NCI-H2029 treated with DMSO at 0.1 percent for 48 hours (cell line): ENCODE measurements at regions not wholly inside any gene's neighbourhood (a gene's known extent, or its start where the extent isn't known, plus 50 kb on each side); places are given as distances from the start of the nearest gene placed in this dataset.
"Not testable (repeated sequence)": the region's sequence is repeated elsewhere in the genome, so short reads cannot be mapped to it uniquely, and the experiment has no call there.

Experiments
- DNase-seq: peaks from one replicate; lab custom pipeline; 2025; lab: John Stamatoyannopoulos, UW

DNA sequence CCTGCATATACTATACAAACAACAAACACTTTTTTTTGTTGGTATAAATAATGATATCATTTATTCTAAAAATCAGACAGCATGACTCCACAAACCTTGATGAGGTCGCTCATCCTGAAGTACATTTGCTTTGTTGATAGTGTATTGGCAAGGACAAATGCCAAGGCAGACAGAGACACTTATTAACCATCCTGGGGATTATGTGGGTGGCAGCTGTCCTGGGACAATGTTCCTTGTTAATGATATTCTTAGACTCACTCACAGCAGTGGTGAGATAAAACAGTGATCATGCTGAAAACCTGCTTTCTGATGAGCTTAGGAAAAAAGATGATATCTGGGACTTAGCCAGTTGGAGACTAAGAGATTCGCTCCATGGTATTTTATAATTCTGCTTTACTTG, 85.4 kb upstream of the OGFRL1 start:
- DNase-seq = no peak

DNA sequence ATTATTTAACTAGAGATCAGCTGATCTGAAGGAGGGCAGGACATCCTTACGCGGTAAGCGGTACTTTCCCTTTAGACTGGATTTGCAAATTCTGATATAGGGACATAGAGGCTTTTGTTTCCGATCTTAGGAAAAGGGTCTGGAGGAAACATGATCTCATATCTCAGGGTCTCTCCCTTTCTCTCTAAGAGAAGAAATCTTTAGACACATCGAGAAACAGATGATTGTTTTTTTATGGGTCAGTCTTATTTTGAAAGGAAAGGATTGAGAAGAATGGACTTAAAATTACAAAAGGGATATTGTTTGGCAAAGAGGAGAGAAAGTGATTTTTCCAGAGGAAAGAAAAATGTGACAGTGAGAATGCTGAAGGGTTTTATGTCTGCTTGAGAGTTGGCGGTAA, 83.9 kb upstream of the OGFRL1 start:
- DNase-seq = no peak

DNA sequence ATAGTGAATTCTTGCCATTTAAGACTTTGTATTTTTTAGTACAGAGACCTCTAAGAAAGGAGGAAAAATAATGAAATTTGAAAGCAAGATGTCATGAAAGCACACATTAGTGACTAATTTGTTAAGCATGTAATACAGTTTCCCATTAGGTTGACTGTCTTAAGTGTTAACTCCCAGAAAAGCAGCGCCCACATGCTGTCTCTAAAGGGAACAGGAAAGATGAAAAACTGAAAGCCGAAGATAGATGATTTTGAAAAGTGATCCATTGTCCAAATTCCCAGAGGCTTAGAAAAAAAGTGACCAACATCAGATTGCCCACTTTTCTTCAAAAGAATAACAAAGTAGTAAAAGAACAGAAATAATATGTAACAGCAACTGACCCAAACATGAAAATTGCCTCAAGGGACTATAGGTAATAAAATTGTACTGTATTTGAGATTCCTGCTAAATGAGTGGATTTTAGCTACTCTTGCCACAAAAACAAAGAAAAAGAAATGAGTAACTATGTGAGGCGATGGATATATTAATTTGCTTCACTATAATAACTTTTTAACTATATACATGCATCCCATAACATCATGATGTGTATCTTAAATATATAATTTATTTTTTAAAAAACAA, 83.2 kb upstream of the OGFRL1 start:
- no peak for DNase-seq

DNA sequence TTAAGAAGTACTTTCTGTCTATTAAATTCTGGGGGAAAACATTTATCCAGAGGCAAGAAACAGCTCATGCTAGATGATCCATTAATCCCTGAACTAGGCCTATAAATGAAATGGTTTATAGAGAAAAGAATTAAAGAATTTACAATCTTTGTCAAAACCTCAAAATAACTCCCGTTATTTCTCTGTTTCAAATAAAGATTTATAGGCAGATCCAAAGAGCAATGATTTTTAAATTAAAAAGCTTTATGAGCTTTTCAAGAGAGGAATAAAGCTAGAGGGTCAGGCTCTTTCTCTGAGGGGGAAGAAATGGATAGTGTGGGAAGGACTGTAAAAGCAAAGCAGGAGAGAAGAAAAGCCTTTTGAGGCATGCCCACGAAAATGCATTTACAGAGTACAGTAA, 82.5 kb upstream of the OGFRL1 start:
- no peak for DNase-seq

DNA sequence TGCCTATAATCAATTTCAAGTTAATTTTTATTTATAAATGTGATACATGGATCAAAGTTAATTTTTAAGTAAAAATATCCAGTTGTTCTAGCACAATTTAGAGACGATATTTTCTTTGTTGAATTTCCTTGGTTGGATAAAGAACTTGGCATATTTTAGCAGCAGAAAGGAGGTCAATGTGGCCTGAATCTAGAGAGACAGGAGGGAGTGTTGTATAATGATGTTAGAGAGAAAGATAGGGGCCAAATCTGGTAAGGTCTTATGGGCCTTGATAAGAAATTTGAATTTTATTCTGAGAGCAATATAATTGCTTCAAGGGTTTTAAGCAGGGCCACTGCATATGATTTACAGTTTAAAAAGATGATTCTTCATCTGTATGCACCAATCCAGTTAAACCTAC, 79.4 kb upstream of the OGFRL1 start:
- DNase-seq = no peak

DNA sequence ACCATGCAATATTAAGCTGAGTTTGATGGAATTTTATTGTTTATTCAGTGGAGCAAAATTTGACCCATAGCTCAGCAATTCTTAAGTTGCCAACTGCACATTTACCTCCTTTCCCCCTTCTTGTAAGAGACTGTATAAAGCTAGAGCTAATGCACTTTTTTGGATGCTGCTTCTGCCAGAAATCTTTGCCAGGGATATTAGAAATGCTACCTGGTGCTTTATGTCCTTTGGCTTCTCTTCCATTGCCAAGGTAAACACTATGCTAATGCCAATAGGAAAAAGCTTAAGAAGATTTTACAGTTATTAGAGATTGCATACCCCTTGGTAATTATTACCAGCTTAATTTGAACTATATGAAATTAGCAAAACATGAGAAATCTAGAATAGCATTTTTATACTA, 79.0 kb upstream of the OGFRL1 start:
- DNase-seq = no peak

DNA sequence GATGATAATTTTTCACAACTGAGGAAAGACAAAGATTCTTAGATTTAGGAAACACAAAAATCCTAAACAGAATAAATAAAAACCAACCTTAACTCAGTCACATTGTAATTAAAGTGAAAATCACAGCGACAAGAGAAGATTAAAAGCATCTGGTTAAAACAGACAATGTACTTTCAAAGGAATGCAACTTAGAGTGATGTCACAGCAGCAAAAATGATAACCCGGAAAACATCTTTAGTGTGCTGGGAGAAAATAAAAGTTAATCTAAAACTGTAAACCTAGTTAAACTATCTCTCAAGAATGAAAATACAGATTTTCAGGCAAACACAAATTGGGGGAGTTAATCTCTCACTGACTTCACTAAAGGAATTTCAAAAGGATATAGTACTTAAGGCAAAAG, 76.8 kb upstream of the OGFRL1 start:
- no peak for DNase-seq

DNA sequence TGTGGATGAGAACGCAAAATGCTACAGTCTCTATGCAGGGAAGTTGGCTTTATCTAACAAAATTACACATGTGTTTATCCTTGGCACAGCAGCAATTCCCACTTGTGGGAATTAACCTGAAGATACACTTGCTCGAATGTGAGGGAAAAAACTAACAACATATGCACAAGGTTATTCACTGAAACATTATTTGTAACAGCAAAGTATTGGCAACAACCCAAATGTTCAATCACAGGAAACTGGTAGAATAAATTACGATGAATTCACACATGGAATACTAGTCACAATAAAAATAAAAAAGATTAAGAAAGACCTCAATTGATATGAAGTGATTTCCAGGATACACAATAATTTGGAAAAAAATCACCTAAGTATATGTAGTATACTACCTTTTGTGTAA, 68.1 kb upstream of the OGFRL1 start:
- DNase-seq = no peak

DNA sequence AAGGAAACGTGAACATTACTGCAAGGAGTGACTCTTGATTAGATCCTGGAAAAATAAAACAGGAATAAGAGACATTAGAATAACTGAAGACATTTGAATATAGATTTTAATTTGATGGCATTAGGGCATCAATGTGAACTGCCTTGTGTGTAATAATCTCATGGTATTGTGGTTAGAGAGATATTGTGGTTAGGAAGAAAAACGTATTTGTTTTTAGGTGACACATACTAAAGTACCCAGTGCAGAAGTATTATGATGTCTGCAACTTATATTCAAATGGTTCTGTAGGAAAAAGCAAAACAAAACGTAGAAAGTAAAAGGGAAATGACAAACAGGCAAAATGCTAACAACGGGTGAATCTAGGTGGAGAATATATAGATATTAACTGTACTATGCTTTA, 65.9 kb upstream of the OGFRL1 start:
- no peak for DNase-seq

DNA sequence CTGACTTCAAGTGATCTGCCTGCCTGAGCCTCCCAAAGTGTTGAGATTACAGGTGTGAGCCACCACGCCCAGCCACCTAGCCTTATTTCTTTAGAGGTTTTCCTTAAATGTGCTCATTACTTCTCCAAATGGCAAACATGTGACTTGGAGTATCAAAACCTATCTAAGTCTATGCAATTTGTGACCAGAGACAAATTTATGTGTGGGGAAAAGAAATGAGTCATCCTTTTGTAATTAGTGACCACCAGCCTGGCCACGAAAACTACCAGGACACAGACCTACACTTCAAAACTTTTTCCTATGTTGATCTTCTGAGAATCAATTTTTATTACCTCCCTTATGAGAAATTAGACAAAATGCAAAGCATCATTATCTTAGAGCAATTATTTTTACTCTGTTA, 64.6 kb upstream of the OGFRL1 start:
- no peak for DNase-seq

DNA sequence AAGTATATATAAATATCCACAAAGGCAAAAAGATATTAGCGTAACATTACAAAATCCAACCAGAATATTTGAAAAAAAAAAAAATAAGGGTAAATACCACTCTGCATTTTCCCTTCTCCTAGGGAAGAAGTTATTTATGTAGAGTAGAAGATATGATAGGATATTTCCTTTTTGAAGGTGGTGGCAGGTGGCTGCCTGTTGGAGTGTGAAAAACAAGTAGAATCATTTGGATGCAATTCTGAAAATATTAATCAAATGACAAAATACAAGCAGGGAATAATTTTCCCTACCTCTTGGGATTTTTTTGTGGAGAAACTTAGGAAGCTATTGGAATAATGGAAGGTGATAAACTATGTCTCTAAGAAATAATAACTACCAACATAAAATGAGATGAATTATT, 62.5 kb upstream of the OGFRL1 start:
- no peak for DNase-seq

DNA sequence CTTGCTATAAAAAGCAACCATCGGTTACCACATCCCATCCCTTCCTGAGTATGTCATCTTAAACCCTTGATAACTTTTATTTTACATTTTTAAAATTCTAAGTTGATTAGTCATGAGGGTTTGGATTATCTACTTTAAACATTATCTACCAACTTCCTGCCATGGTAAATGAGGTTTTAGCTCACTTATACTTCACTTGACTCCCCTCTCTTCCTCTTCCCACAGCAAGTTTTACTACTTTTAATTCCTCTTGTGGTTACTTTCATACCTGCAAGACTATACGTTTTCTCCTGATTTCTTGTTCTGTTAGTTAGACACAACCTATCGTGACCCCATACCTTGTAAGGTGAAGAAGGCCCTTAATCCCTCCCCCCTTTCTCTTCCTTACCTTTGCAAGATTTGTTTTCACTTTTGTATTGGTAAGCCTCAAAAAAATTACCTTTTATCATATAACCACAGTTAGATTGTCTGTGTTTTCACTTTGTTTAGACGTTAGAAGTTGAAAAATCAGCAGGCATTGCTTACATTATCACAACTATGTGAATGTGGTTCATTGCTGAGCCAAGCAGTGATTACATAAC, 60.1 kb upstream of the OGFRL1 start:
- DNase-seq = no peak

DNA sequence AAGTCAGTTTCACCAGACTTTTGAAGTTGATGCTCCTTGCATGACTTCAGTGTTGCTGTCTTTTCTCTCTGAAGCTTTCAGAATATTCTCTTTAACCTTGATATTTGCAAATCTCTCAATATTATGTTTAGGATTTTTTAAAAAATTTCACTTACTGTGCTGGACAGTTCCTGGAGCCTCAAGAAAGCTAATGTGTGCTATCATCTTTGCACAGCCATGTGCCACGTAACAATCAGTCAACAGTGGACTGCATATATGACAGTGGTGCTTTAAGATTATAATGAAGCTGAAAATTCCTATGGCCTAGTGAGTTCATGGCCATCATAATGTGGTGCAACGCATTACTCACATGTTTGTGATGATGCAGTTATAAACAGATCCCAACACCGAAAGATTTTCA, 59.1 kb upstream of the OGFRL1 start:
- DNase-seq = no peak

DNA sequence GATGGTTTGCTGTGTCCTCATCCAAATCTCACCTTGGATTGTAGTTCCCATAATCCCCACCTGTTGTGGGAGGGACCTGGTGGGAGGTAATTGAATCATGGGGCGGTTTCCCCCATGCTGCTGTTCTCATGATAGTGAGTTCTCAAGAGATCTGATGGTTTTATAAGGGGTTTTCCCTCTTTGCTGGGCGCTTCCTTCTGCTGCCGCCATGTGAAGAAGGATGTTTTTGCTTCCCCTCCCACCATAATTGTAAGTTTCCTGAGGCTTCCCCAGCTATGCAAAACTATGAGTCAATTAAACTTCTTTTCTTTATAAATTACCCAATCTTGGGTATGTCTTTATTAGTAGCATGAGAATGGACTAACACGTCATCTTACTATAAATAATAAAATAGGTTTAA, 55.7 kb upstream of the OGFRL1 start:
- not testable (repeated sequence) for DNase-seq

DNA sequence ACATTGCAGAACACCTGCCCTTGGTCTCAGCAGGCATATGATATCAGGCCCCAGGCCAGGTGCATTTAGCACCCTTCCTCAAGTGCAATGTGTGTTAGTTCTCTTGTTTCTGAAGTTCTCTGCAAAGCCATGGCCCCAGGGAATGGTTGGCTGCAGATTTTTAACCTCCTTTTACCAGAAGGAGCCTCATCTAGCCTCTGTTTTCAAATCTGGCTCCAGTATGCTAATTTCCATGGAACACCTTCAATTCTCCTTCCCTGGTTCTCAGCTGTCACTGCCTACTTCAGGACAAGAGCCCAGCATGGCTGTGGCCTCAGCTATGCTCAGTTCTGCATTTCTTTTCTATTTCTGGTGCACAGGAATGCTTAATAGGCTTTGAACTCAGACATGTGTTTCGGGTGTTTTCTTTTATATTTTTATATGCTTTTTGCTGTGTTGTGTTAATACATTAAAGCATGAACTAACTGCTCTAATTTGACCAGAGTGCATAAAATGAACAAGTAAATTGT, 51.6 kb upstream of the OGFRL1 start:
- DNase-seq = no peak

DNA sequence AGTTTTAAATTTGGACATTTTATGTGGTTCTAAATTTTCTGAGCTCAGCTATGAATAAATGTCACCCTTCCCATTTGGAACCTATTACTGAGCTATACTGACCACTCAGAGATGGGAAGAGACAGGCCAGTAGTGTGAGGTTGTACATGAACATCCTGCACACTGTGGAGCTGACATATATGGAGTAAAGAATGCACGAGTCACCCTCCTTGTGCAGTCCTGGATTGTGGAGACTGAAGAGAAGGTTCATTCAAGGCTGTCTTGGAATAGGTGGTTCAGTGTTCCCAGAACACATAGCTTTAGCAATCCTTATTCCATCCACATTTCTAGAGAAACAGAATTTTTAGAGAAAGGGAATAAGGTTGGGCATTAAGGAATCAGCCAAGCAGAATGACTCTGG, 50.3 kb upstream of the OGFRL1 start:
- no peak for DNase-seq
